Neural progenitor cell (in vitro differentiated cells): ENCODE measurements at regions not wholly inside any gene's neighbourhood (a gene's known extent, or its start where the extent isn't known, plus 50 kb on each side); places are given as distances from the start of the nearest gene placed in this dataset.

Experiments used
- DNase-seq: peaks from one replicate; pipeline ENCODE4 v3.0.0-alpha.2; 2016; ENCODE audit warnings: low spot score
- H2AFZ ChIP-seq: fragments of 200-600 bp; sonication (generic); replicated peaks from 2 replicates; pipeline ENCODE4 v1.6.1; 2016; ENCODE audit warnings: antibody characterized with exemption
- H3F3A ChIP-seq: fragments of 200-600 bp; sonication (generic); 2 replicates; pipeline ENCODE4 v1.6.1; 2016; ENCODE audit warnings: antibody characterized with exemption, low read depth
- H3K27ac ChIP-seq: fragments of 200-600 bp; sonication (generic); 2 replicates; pipeline ENCODE4 v1.5.1; 2016; ENCODE audit warnings: mild to moderate bottlenecking
- H3K27me3 ChIP-seq: fragments of 200-600 bp; sonication (generic); 2 replicates; pipeline ENCODE4 v1.6.1; 2016; ENCODE audit warnings: mild to moderate bottlenecking, moderate library complexity
- H3K36me3 ChIP-seq: fragments of 200-600 bp; sonication (generic); 2 replicates; pipeline ENCODE4 v1.5.1; 2016
- H3K4me1 ChIP-seq: fragments of 200-600 bp; sonication (generic); 2 replicates; pipeline ENCODE4 v1.6.1; 2016; ENCODE audit warnings: mixed run types
- H3K4me2 ChIP-seq: fragments of 200-600 bp; sonication (generic); 2 replicates; pipeline ENCODE4 v1.6.1; 2016
- H3K4me3 ChIP-seq: fragments of 200-600 bp; sonication (generic); 2 replicates; pipeline ENCODE4 v1.5.1; 2016
- H3K79me2 ChIP-seq: fragments of 200-600 bp; sonication (generic); 2 replicates; pipeline ENCODE4 v1.6.1; 2016; ENCODE audit warnings: low read depth
- H3K9ac ChIP-seq: fragments of 200-600 bp; sonication (generic); 2 replicates; pipeline ENCODE4 v1.6.1; 2016
- H3K9me3 ChIP-seq: fragments of 200-600 bp; sonication (generic); 2 replicates; pipeline ENCODE4 v1.5.1; 2016; ENCODE audit warnings: low read depth
- H4K20me1 ChIP-seq: fragments of 200-600 bp; sonication (generic); 2 replicates; pipeline ENCODE4 v1.6.1; 2016; ENCODE audit warnings: low read depth
- H3K27ac Mint-ChIP-seq: 3 replicates; pipeline ENCODE4 v1.8.0; 2021; ENCODE audit warnings: mixed read lengths
- H3K27me3 Mint-ChIP-seq: 2 replicates; pipeline ENCODE4 v1.8.0; 2022; ENCODE audit warnings: low read depth, mild to moderate bottlenecking, inconsistent platforms, moderate library complexity, mixed read lengths; ENCODE audit not compliant: insufficient read depth
- H3K36me3 Mint-ChIP-seq: 3 replicates; pipeline ENCODE4 v1.8.0; 2021; ENCODE audit warnings: mixed read lengths
- H3K4me1 Mint-ChIP-seq: 3 replicates; pipeline ENCODE4 v1.8.0; 2021; ENCODE audit warnings: mixed read lengths
- H3K4me3 Mint-ChIP-seq: 3 replicates; pipeline ENCODE4 v1.8.0; 2021; ENCODE audit warnings: mild to moderate bottlenecking, moderate library complexity, mixed read lengths
- H3K9me3 Mint-ChIP-seq: 3 replicates; pipeline ENCODE4 v1.8.0; 2020; ENCODE audit warnings: mixed read lengths
- CTCF ChIP-seq: fragments of 200-600 bp; sonication (generic); IDR thresholded peaks from 2 replicates; pipeline ENCODE4 v1.5.1; 2017; ENCODE audit warnings: antibody characterized with exemption, mild to moderate bottlenecking
- EZH2 ChIP-seq: fragments of 200-600 bp; sonication (generic); IDR thresholded peaks from 2 replicates; pipeline ENCODE4 v1.6.1; 2017; ENCODE audit warnings: antibody characterized with exemption, mild to moderate bottlenecking, moderate library complexity
- EZH2phosphoT487 ChIP-seq: fragments of 200-600 bp; sonication (generic); IDR thresholded peaks from 2 replicates; pipeline ENCODE4 v1.6.1; 2017; ENCODE audit warnings: antibody characterized with exemption

- peaks cover 4% of the 10 kb centered on the region for H3K9me3 ChIP-seq
- no peak overlapping the region for H3K9ac ChIP-seq
- no peaks in the 10 kb centered on the region for H3K36me3 ChIP-seq
- H3K27me3 Mint-ChIP-seq = peaks cover 7% of the 10 kb centered on the region
- no peak overlapping the region for H2AFZ ChIP-seq
- H3K9me3 Mint-ChIP-seq = peaks cover 11% of the 10 kb centered on the region
- no peaks in the 10 kb centered on the region for H3K27me3 ChIP-seq
- H3K4me2 ChIP-seq = no peak overlapping the region
- H3K4me3 Mint-ChIP-seq = no peak overlapping the region
- no peaks in the 10 kb centered on the region for H3F3A ChIP-seq
- H3K27ac Mint-ChIP-seq = no peak overlapping the region
- H3K4me1 Mint-ChIP-seq = peaks cover 36% of the 10 kb centered on the region
- no peak overlapping the region for H3K27ac ChIP-seq
- H4K20me1 ChIP-seq = no peaks in the 10 kb centered on the region
- no peak for DNase-seq
- no peaks in the 10 kb centered on the region for H3K79me2 ChIP-seq
- no peaks in the 10 kb centered on the region for H3K36me3 Mint-ChIP-seq
- TF ChIP-seq EZH2phosphoT487 (no peak), CTCF (no peak), EZH2 (no peak)
- H3K4me3 ChIP-seq = no peak overlapping the region
- peaks cover 12% of the 10 kb centered on the region for H3K4me1 ChIP-seq
Measured at GRCh38 chr10:78828647-78829539, 239.9 kb upstream of the ZMIZ1 start.

GRCh38 chr10:78829565-78829964 lies 239.2 kb upstream of the ZMIZ1 start:
- Mint-ChIP-seq H3K27ac (peak overlapping the region; percentile 51), H3K4me3 (no peak overlapping the region), H3K4me1 (peaks cover 36% of the 10 kb centered on the region), H3K36me3 (no peaks in the 10 kb centered on the region), H3K27me3 (peaks cover 11% of the 10 kb centered on the region), H3K9me3 (peaks cover 11% of the 10 kb centered on the region)
- Histone ChIP-seq H2AFZ (no peak overlapping the region), H3K4me2 (no peak overlapping the region), H4K20me1 (no peaks in the 10 kb centered on the region), H3K27me3 (no peaks in the 10 kb centered on the region), H3K79me2 (no peaks in the 10 kb centered on the region), H3K9ac (no peak overlapping the region), H3K36me3 (no peaks in the 10 kb centered on the region), H3K4me1 (peaks cover 12% of the 10 kb centered on the region), H3K4me3 (no peak overlapping the region), H3F3A (no peaks in the 10 kb centered on the region), H3K27ac (no peak overlapping the region), H3K9me3 (peaks cover 6% of the 10 kb centered on the region)
- no peak for TF ChIP-seq EZH2
- no peak for TF ChIP-seq CTCF
- TF ChIP-seq EZH2phosphoT487 = no peak
- DNase-seq = no peak

GRCh38 chr10:78830062-78830975 lies 238.4 kb upstream of the ZMIZ1 start:
- Histone ChIP-seq H3K9me3 (peaks cover 6% of the 10 kb centered on the region), H3K36me3 (no peaks in the 10 kb centered on the region), H3K4me3 (no peak overlapping the region), H3K9ac (no peak overlapping the region), H3K27me3 (no peaks in the 10 kb centered on the region), H3K4me1 (peaks cover 12% of the 10 kb centered on the region), H3K4me2 (no peak overlapping the region), H2AFZ (no peak overlapping the region), H3K27ac (no peak overlapping the region), H4K20me1 (no peaks in the 10 kb centered on the region), H3K79me2 (no peaks in the 10 kb centered on the region), H3F3A (no peaks in the 10 kb centered on the region)
- Mint-ChIP-seq H3K9me3 (peaks cover 11% of the 10 kb centered on the region), H3K27ac (peak overlapping the region; percentile 10), H3K27me3 (peaks cover 11% of the 10 kb centered on the region), H3K4me3 (no peak overlapping the region), H3K36me3 (no peaks in the 10 kb centered on the region), H3K4me1 (peaks cover 36% of the 10 kb centered on the region)
- DNase-seq = no peak
- no peak for TF ChIP-seq EZH2
- no peak for TF ChIP-seq CTCF
- no peak for TF ChIP-seq EZH2phosphoT487
